ENCODE measurements at regions not wholly inside any gene's neighbourhood (a gene's known extent, or its start where the extent isn't known, plus 50 kb on each side); places are given as distances from the start of the nearest gene placed in this dataset.

GRCh38 chr19:30626626-30626966 is 254.4 kb downstream of the ZNF536 start:
- no peak overlapping the region for H3K4me3 ChIP-seq (ENCODE audit: low read depth, low read length)
- DNase-seq (ENCODE audit: low read depth) = no peak
- no peak for TF ChIP-seq CTCF (conservative IDR thresholded peaks at IDR 0.05; ENCODE audit: low read depth, low read length)

- no peak overlapping the region for H3K4me3 ChIP-seq (ENCODE audit: low read depth, low read length)
- DNase-seq (ENCODE audit: low read depth) = no peak
- no peak for TF ChIP-seq CTCF (conservative IDR thresholded peaks at IDR 0.05; ENCODE audit: low read depth, low read length)
Observed at GRCh38 chr19:30625947-30626625, 253.9 kb downstream of the ZNF536 start.

DNA sequence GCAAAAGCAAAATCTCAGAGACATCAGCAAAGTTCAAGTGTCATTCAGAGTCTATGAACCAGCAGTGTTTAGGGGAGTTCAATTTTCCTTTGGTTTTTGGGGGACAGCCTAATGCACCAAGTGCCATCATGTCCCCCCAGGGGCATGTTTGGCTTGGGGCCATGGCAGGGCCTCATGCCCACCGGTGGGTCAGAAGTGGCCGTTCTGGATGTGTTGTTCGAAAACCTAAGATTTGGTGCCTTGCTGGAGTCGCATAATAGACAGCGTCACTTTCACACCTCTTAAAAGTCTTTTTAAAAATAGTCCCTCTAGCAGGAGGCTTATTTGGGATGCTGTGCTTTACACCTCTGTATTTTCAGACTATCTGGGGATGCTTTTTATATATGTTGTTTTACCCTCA is 250.1 kb downstream of the ZNF536 start:
- no peak overlapping the region for H3K4me3 ChIP-seq (ENCODE audit: low read depth, low read length)
- TF ChIP-seq CTCF (conservative IDR thresholded peaks at IDR 0.05; ENCODE audit: low read depth, low read length) = no peak
- DNase-seq (ENCODE audit: low read depth) = no peak

GRCh38 chr19:30621326-30621920 is 249.2 kb downstream of the ZNF536 start:
- no peak for TF ChIP-seq CTCF (conservative IDR thresholded peaks at IDR 0.05; ENCODE audit: low read depth, low read length)
- no peak for DNase-seq (ENCODE audit: low read depth)
- no peak overlapping the region for H3K4me3 ChIP-seq (ENCODE audit: low read depth, low read length)

GRCh38 chr19:30620354-30620753 is 248.2 kb downstream of the ZNF536 start:
- no peak overlapping the region for H3K4me3 ChIP-seq (ENCODE audit: low read depth, low read length)
- no peak for TF ChIP-seq CTCF (conservative IDR thresholded peaks at IDR 0.05; ENCODE audit: low read depth, low read length)
- no peak for DNase-seq (ENCODE audit: low read depth)

GRCh38 chr19:30609656-30610270 is 237.6 kb downstream of the ZNF536 start:
- TF ChIP-seq CTCF (conservative IDR thresholded peaks at IDR 0.05; ENCODE audit: low read depth, low read length) = no peak
- H3K4me3 ChIP-seq (ENCODE audit: low read depth, low read length) = no peak overlapping the region
- DNase-seq (ENCODE audit: low read depth) = no peak

GRCh38 chr19:30608471-30608870 is 236.3 kb downstream of the ZNF536 start:
- no peak for DNase-seq (ENCODE audit: low read depth)
- TF ChIP-seq CTCF (conservative IDR thresholded peaks at IDR 0.05; ENCODE audit: low read depth, low read length) = no peak
- H3K4me3 ChIP-seq (ENCODE audit: low read depth, low read length) = no peak overlapping the region

All from choroid plexus epithelial cell (primary cell).